ENCODE measurements at regions not wholly inside any gene's neighbourhood (a gene's known extent, or its start where the extent isn't known, plus 50 kb on each side); places are given as distances from the start of the nearest gene placed in this dataset.
"Not testable (repeated sequence)": the region's sequence is repeated elsewhere in the genome, so short reads cannot be mapped to it uniquely, and the experiment has no call there.

GRCh38 chr3:127039719-127040118 is 56.8 kb downstream of the PLXNA1 start:
- no peak for FAIRE-seq

GRCh38 chr3:127040216-127040615 is 57.3 kb downstream of the PLXNA1 start:
- FAIRE-seq: no peak
- no peak for DNase-seq (ENCODE audit: insufficient read length)
- TF ChIP-seq TAF1 (IDR thresholded peaks at IDR 0.05; ENCODE audit: borderline replicate concordance, low read depth, low read length): no peak
- no peak for TF ChIP-seq POLR2AphosphoS5 (IDR thresholded peaks at IDR 0.05; ENCODE audit: low read depth, low read length)
- TF ChIP-seq POLR2A (IDR thresholded peaks at IDR 0.05; ENCODE audit: low read depth, low read length): no peak

More at GRCh38 chr3:127039719-127040118, 56.8 kb downstream of the PLXNA1 start:
- no peak for TF ChIP-seq TAF1 (IDR thresholded peaks at IDR 0.05; ENCODE audit: borderline replicate concordance, low read depth, low read length)
- no peak for TF ChIP-seq POLR2AphosphoS5 (IDR thresholded peaks at IDR 0.05; ENCODE audit: low read depth, low read length)
- TF ChIP-seq POLR2A (IDR thresholded peaks at IDR 0.05; ENCODE audit: low read depth, low read length): no peak
- DNase-seq (ENCODE audit: insufficient read length): no peak

GRCh38 chr3:127041264-127041820 is 58.4 kb downstream of the PLXNA1 start:
- FAIRE-seq (no peak), DNase-seq (ENCODE audit: insufficient read length) (no peak)
- TF ChIP-seq POLR2A (IDR thresholded peaks at IDR 0.05; ENCODE audit: low read depth, low read length) (no peak), TAF1 (IDR thresholded peaks at IDR 0.05; ENCODE audit: borderline replicate concordance, low read depth, low read length) (no peak), POLR2AphosphoS5 (IDR thresholded peaks at IDR 0.05; ENCODE audit: low read depth, low read length) (no peak)

- no peak for FAIRE-seq
- no peak for DNase-seq (ENCODE audit: insufficient read length)
- TF ChIP-seq POLR2AphosphoS5 (IDR thresholded peaks at IDR 0.05; ENCODE audit: low read depth, low read length): no peak
- TF ChIP-seq POLR2A (IDR thresholded peaks at IDR 0.05; ENCODE audit: low read depth, low read length): no peak
- no peak for TF ChIP-seq TAF1 (IDR thresholded peaks at IDR 0.05; ENCODE audit: borderline replicate concordance, low read depth, low read length)
Measured at GRCh38 chr3:127041933-127042332, 59.0 kb downstream of the PLXNA1 start.

GRCh38 chr3:127042634-127043033 is 59.7 kb downstream of the PLXNA1 start:
- DNase-seq (ENCODE audit: insufficient read length) (no peak), FAIRE-seq (no peak)
- TF ChIP-seq POLR2A (IDR thresholded peaks at IDR 0.05; ENCODE audit: low read depth, low read length) (no peak), TAF1 (IDR thresholded peaks at IDR 0.05; ENCODE audit: borderline replicate concordance, low read depth, low read length) (no peak), POLR2AphosphoS5 (IDR thresholded peaks at IDR 0.05; ENCODE audit: low read depth, low read length) (no peak)

GRCh38 chr3:127043041-127043641 is 60.2 kb downstream of the PLXNA1 start:
- FAIRE-seq: no peak
- TF ChIP-seq TAF1 (IDR thresholded peaks at IDR 0.05; ENCODE audit: borderline replicate concordance, low read depth, low read length) (no peak), POLR2A (IDR thresholded peaks at IDR 0.05; ENCODE audit: low read depth, low read length) (no peak)
- DNase-seq (ENCODE audit: insufficient read length): no peak

- TF ChIP-seq POLR2AphosphoS5 (IDR thresholded peaks at IDR 0.05; ENCODE audit: low read depth, low read length): no peak
- no peak for TF ChIP-seq POLR2A (IDR thresholded peaks at IDR 0.05; ENCODE audit: low read depth, low read length)
- no peak for TF ChIP-seq TAF1 (IDR thresholded peaks at IDR 0.05; ENCODE audit: borderline replicate concordance, low read depth, low read length)
- no peak for DNase-seq (ENCODE audit: insufficient read length)
- no peak for FAIRE-seq
Measured at GRCh38 chr3:127043731-127044510, 61.0 kb downstream of the PLXNA1 start.

GRCh38 chr3:127044996-127045395 is 62.1 kb downstream of the PLXNA1 start:
- FAIRE-seq (no peak), DNase-seq (ENCODE audit: insufficient read length) (no peak)
- TF ChIP-seq TAF1 (IDR thresholded peaks at IDR 0.05; ENCODE audit: borderline replicate concordance, low read depth, low read length) (no peak), POLR2A (IDR thresholded peaks at IDR 0.05; ENCODE audit: low read depth, low read length) (no peak), POLR2AphosphoS5 (IDR thresholded peaks at IDR 0.05; ENCODE audit: low read depth, low read length) (no peak)

GRCh38 chr3:127045435-127046045 is 62.6 kb downstream of the PLXNA1 start:
- DNase-seq (ENCODE audit: insufficient read length) (no peak), FAIRE-seq (no peak)
- TF ChIP-seq POLR2AphosphoS5 (IDR thresholded peaks at IDR 0.05; ENCODE audit: low read depth, low read length) (no peak), POLR2A (IDR thresholded peaks at IDR 0.05; ENCODE audit: low read depth, low read length) (no peak), TAF1 (IDR thresholded peaks at IDR 0.05; ENCODE audit: borderline replicate concordance, low read depth, low read length) (no peak)

- not testable (repeated sequence) for DNase-seq (ENCODE audit: insufficient read length); FAIRE-seq
Measured at GRCh38 chr3:127046690-127047089, 63.8 kb downstream of the PLXNA1 start.

- no peak for DNase-seq (ENCODE audit: insufficient read length)
- TF ChIP-seq POLR2A (IDR thresholded peaks at IDR 0.05; ENCODE audit: low read depth, low read length) (no peak), POLR2AphosphoS5 (IDR thresholded peaks at IDR 0.05; ENCODE audit: low read depth, low read length) (no peak), TAF1 (IDR thresholded peaks at IDR 0.05; ENCODE audit: borderline replicate concordance, low read depth, low read length) (no peak)
- no peak for FAIRE-seq
Measured at GRCh38 chr3:127049393-127049792, 66.5 kb downstream of the PLXNA1 start.

GRCh38 chr3:127050733-127051132 is 67.8 kb downstream of the PLXNA1 start:
- DNase-seq (ENCODE audit: insufficient read length): no peak
- FAIRE-seq: no peak

More at GRCh38 chr3:127050733-127051132, 67.8 kb downstream of the PLXNA1 start:
- no peak for TF ChIP-seq POLR2A (IDR thresholded peaks at IDR 0.05; ENCODE audit: low read depth, low read length)
- no peak for TF ChIP-seq POLR2AphosphoS5 (IDR thresholded peaks at IDR 0.05; ENCODE audit: low read depth, low read length)
- TF ChIP-seq TAF1 (IDR thresholded peaks at IDR 0.05; ENCODE audit: borderline replicate concordance, low read depth, low read length): no peak
